ENCODE measurements at regions not wholly inside any gene's neighbourhood (a gene's known extent, or its start where the extent isn't known, plus 50 kb on each side); places are given as distances from the start of the nearest gene placed in this dataset.

GRCh38 chr7:17528636-17529035 lies 230.2 kb downstream of the AHR start:
- no peak for TF ChIP-seq RAD21 (conservative IDR thresholded peaks at IDR 0.05)
- no peak for TF ChIP-seq CTCF (IDR thresholded peaks at IDR 0.05; ENCODE audit: poor library complexity, severe bottlenecking)
- no peak for TF ChIP-seq REST (IDR thresholded peaks at IDR 0.05; ENCODE audit: borderline replicate concordance)
- TF ChIP-seq SMC3 (conservative IDR thresholded peaks at IDR 0.05; ENCODE audit: poor library complexity): no peak
- TF ChIP-seq MXI1 (conservative IDR thresholded peaks at IDR 0.05; ENCODE audit: poor library complexity, severe bottlenecking): no peak
- no peaks in the 10 kb centered on the region for H3K9me2 ChIP-seq (ENCODE audit: insufficient read depth, low read length)
- no peak overlapping the region for H3K4me2 ChIP-seq (ENCODE audit: low read length)

GRCh38 chr7:17530244-17530643 lies 231.8 kb downstream of the AHR start:
- no peak overlapping the region for H3K4me3 ChIP-seq (ENCODE audit: low read length)
- H3K9me2 ChIP-seq (ENCODE audit: insufficient read depth, low read length): no peaks in the 10 kb centered on the region
- no peaks in the 10 kb centered on the region for H4K20me1 ChIP-seq (ENCODE audit: insufficient read depth)
- no peaks in the 10 kb centered on the region for H3K79me2 ChIP-seq (replicated peaks; ENCODE audit: insufficient read depth, low read length)
- H3K27ac ChIP-seq (ENCODE audit: low read length): no peak overlapping the region
- H2AFZ ChIP-seq (ENCODE audit: low read depth, low read length): no peak overlapping the region
- no peaks in the 10 kb centered on the region for H3F3A ChIP-seq (ENCODE audit: insufficient read depth, low read length, poor library complexity, severe bottlenecking)
- no peak for TF ChIP-seq MXI1 (conservative IDR thresholded peaks at IDR 0.05; ENCODE audit: poor library complexity, severe bottlenecking)
- no peak for TF ChIP-seq REST (IDR thresholded peaks at IDR 0.05; ENCODE audit: borderline replicate concordance)
- no peak for TF ChIP-seq POLR2AphosphoS5 (IDR thresholded peaks at IDR 0.05)
- TF ChIP-seq RAD21 (conservative IDR thresholded peaks at IDR 0.05): no peak
- TF ChIP-seq CTCF (IDR thresholded peaks at IDR 0.05; ENCODE audit: poor library complexity, severe bottlenecking): no peak
- no peak for TF ChIP-seq TAF1 (IDR thresholded peaks at IDR 0.05; ENCODE audit: low read depth)
- TF ChIP-seq EZH2 (IDR thresholded peaks at IDR 0.05; ENCODE audit: borderline replicate concordance, insufficient read depth, low read length, poor library complexity, severe bottlenecking): no peak
- TF ChIP-seq EP300 (conservative IDR thresholded peaks at IDR 0.05; ENCODE audit: poor library complexity, severe bottlenecking): no peak
- TF ChIP-seq SMC3 (conservative IDR thresholded peaks at IDR 0.05; ENCODE audit: poor library complexity): no peak
- no peaks in the 10 kb centered on the region for H3K36me3 ChIP-seq (ENCODE audit: insufficient read depth, low read length)
- H3K9ac ChIP-seq (ENCODE audit: low read length): no peak overlapping the region
- H3K4me2 ChIP-seq (ENCODE audit: low read length): no peak overlapping the region
- no peaks in the 10 kb centered on the region for H3K9me3 ChIP-seq (ENCODE audit: low read length)
- H3K27me3 ChIP-seq (ENCODE audit: insufficient read depth, low read depth, low read length): no peaks in the 10 kb centered on the region

More at GRCh38 chr7:17528636-17529035, 230.2 kb downstream of the AHR start:
- H3K9me3 ChIP-seq (ENCODE audit: low read length): no peaks in the 10 kb centered on the region
- no peaks in the 10 kb centered on the region for H3F3A ChIP-seq (ENCODE audit: insufficient read depth, low read length, poor library complexity, severe bottlenecking)
- H3K36me3 ChIP-seq (ENCODE audit: insufficient read depth, low read length): no peaks in the 10 kb centered on the region
- H4K20me1 ChIP-seq (ENCODE audit: insufficient read depth): no peaks in the 10 kb centered on the region
- no peak overlapping the region for H3K27ac ChIP-seq (ENCODE audit: low read length)
- no peaks in the 10 kb centered on the region for H3K27me3 ChIP-seq (ENCODE audit: insufficient read depth, low read depth, low read length)
- H3K4me3 ChIP-seq (ENCODE audit: low read length): no peak overlapping the region
- no peak overlapping the region for H3K9ac ChIP-seq (ENCODE audit: low read length)
- no peak overlapping the region for H2AFZ ChIP-seq (ENCODE audit: low read depth, low read length)
- no peaks in the 10 kb centered on the region for H3K79me2 ChIP-seq (replicated peaks; ENCODE audit: insufficient read depth, low read length)
